Activated CD4-positive, alpha-beta T cell treated with anti-CD3 and anti-CD28 coated beads, Interleukin-2, Interleukin-4, amounts not matched to agents 100 ng/mL and 50 ng/mL, durations not matched to agents 16 hours and 8 hours (primary cell): ENCODE measurements at regions not wholly inside any gene's neighbourhood (a gene's known extent, or its start where the extent isn't known, plus 50 kb on each side); places are given as distances from the start of the nearest gene placed in this dataset.

ENCODE experiments used
- DNase-seq: peaks from one replicate; pipeline ENCODE4 v3.0.0-alpha.2; 2020; ENCODE audit warnings: low spot score

DNA sequence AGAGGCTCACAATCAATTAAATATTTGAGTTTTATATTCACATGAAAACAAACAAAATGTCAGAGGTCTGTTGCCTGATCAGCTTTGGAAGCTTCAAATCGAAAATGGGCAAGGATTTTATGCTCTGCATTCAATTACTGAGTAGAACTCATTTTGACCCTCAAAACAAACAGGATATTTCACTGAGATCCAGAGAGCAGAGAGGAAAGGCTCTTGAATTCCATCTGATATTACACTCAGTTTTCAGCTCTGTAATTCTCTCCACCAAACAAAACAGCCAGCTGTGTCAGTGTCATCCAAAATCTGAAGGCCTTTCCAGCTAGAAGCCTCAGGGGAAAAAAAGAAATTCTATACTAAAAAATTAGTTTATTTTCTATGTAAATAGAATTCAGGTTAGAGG lies 128.6 kb upstream of the FLRT2 start:
- no peak for DNase-seq

DNA sequence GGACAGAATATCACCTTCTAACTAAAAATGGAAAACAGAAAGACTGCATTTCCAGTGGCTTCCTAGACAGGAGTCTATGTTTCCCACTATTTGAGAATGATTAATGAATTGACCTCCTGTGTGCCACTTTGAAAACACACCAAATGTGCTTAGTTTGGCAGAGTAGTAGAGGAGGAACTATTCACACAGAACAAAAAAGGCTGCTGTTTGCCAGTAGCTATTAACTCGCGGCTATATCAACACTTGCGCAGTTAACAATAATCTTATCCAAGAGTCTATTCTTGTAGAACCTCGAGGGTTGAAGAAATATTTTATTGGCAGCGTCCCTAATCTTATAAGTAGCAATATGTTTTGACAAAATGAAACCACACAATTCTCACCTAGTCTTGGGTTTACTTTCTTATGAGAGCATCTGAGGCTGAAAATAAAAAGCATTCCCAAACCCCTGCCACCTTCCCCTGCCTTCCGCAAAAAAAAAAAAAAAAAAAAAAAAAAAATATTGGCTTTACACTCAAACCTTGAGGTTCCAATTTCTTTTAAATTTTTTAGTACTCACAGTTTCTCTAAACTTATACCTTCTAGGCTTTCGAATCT lies 127.3 kb upstream of the FLRT2 start:
- DNase-seq = no peak

DNA sequence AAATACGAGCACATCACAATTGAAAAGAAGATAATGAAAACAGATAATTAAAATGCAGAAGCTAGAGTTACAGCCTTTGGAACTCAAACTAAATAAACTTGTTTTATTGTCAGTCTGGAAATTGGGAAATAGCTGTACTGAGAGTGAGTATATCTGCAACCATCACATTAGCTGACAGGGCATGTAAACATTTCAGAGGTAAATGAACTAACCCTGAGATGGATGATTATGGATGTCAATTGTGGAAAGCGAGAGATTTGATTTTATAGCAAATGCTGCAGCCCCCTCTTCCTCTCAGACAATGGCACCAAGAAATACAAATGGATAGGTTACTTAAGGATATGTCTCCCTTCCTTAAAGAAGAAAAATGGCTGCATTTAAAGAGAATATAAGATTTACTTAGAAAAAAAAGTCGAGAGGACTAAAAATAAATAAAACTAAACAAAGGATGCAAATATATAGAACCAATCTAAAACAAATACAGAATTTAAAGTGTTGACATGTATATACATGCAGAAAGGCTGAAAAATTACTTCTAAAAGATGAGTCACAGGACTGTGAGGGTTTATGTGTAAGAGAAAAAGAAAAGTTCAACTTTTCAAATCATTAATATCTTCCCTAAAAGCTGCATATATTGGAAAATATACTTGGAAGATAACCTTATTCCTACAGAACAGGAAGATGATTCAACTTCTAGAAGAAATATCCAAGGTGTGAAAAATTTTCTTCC lies 120.3 kb upstream of the FLRT2 start:
- no peak for DNase-seq

DNA sequence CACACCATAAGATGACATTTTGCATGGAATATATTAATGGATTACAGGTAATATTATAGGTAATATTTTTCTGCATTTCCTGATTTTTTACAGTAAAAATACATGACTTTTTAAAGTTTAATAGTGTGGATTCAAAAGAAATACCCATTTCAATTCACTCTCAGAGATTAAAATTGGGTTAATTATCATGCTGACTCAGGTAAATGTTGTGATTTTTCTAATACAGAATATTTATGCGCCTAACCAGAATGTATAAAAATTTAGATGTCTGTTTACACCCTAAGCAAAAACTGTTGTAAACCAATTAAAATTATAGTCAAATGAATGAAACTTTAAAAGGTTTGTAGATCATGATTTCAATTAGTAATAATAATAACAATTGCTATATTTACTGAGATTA lies 117.2 kb upstream of the FLRT2 start:
- no peak for DNase-seq

DNA sequence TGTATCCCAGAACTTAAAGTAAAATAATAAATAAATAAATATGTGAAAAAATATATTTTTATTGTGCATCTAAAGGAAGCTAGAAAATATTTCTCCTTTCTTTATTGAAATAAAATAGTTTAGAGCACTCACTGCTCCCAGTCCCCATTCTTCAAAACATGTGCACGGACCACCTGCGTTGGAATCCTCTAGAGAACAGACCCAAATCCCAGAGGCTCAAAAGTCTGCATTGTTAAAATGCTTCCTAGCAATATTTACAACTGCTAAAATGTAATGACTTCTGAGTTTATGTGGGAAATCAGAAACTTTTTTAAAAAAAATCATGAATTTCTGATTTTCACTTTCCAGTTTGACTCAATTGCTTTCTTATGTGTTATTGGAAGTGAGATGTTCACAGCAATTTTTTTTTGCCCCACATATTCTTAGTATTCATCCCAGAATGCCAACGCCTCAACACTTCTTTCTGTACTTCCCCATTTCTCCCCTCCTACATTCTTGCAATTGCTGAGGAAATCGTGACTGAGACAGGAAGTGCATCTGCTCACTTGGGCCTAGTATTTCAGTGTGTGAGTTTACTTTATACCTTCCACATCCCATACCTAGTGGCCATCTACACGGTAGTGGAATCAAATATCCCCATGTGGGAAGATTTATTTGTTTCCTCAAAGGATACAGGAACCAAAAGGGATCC lies 116.0 kb upstream of the FLRT2 start:
- no peak for DNase-seq

DNA sequence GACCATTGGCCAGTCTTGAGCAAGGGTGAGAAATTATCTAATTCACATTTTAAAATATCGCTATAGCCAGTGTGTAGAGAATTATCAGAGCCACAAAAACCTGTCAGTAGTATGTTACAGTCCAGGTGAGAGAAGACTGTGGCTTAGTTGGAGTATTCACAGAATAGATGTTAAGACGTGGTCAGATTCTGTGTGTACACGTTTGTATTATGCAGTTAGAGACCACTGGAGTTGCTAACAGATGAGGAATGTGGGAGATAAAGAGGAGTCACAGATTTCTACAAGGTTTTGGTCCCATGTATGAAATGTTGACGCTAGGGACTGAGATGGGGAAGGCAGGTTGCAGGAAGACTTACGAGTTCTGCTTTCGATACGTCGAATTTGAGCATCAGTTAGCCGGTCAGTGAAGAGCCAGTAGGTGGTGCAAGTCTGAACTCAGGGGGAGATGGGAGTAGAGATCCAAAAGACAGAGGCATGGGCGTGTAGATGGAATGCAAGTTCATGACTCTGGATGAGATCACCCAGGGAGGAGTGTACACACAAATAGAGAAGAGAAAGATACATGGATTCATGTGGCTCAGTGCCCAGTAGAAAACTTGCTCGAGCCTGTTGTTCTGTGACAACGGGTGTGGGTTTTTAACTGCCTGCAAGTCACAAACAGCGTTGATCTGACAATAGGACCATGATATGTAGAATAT lies 114.8 kb upstream of the FLRT2 start:
- DNase-seq = no peak

DNA sequence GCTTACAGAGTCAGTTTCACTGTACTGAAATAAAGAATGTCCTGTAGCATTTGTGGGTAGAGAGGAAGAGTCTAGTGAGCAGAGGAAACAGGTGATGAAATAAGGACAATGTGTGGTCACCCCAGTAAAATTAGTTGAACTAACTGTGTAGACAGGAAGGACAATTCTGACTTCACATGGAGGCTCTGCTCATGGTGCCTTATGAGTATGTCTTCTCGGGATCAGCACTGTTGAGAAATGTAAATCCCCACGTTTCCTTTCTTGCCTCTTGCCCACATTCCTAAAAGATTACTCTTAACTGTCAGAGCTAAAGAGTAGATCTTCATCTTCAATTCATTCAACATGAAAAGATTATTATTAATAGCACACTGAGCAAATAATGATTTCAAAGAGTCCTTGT lies 113.2 kb upstream of the FLRT2 start:
- DNase-seq = no peak

DNA sequence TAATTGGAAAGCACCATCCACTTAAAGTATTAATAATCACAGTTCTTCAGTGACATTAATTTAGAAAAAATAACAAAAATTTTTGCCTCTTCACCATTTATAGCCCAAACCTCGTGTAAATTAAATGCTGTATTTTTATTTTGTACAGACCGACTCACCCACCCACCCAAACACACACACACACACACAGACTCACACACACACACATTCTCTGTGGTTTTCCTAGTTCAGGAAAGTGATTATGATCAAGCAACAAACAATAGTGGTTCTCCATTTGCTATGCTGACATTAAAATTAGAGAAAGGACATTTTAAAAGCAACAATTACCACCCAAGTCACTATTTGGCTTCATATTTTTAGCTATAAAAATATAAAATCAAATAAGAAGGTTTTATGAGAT lies 112.5 kb upstream of the FLRT2 start:
- no peak for DNase-seq

DNA sequence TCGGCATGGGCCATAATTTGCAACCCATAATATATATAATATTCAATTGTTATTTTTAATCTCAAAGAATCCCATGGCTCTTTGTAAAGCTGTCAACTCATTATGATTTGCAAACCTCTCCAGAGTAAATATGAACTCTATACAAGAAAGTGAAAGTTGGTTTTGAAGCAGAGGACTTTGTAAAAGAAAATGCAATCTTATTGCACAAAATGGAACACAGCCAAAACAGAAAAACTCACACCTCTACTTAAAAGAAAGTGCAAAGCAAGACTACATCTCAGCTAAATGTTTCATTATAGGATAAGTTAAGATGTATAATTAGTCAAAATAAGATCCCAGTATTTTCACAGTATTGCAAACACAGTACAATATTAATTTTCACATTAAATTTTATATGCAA lies 111.2 kb upstream of the FLRT2 start:
- DNase-seq = no peak

DNA sequence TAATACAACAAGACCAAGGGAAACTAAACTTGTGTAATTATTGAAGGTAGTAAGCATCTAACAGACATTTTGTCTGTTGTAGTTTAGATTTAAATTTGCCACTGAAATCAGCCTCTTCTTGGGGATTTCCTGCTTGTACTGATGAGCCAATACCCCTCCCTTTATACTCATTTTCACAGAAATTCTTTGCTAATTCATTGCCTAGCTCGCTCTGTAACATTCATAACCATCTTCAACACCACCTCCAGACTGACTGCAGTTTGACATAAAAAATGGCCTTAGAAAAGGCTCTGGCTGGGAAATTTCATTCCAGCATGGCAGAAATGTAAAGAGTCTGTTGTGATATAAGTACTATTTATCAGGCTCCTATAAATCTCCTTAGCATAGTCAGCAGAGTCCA lies 109.7 kb upstream of the FLRT2 start:
- no peak for DNase-seq

DNA sequence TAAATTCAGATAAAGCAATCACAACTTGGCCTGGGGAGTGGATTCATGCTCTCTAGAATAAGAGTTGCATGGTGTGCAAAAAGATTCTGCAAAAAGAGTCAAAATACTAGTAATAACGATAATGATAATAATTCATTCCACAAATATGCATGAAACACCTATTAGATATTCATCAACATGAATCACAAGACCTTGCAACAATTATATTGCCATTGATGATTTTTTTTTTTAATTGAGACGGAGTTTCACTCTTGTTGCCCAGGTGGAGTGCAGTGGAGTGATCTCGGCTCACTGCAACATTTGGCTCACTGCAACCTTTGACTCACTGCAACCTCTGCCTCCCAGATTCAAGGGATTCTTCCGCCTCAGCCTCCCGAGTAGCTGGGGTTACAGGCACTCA lies 109.2 kb upstream of the FLRT2 start:
- no peak for DNase-seq

DNA sequence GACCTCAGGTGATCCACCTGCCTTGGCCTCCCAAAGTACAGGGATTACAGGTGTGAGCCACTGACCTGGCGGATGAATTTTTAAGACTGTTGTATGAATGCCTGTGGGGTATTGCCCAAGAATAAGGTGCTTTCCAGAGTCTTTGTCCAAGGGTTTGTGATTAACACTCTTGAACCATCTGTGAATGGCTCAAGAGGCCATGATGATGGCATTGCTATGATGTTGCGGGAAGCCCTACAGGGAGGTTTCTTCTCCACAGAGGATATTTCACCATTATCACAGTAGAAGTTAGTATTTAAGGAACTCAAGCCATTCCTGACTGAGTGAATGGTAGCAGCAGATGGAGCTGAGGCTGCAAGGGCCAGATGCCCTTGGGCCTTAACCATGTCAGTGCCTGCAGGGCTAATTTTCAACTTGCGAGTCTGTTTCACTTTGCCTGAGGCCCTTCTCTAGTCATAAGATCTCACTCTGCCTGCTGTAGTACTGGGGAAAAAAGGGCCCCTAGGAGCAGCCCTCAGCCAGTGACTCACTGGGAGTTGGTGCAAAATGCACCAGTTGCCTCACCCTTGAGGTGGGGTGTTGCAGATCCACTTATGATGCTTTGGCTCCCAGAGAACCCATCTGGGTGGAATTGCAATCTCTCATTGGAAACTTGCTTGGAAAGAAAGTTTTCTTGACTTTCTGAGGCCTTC lies 108.6 kb upstream of the FLRT2 start:
- no peak for DNase-seq

DNA sequence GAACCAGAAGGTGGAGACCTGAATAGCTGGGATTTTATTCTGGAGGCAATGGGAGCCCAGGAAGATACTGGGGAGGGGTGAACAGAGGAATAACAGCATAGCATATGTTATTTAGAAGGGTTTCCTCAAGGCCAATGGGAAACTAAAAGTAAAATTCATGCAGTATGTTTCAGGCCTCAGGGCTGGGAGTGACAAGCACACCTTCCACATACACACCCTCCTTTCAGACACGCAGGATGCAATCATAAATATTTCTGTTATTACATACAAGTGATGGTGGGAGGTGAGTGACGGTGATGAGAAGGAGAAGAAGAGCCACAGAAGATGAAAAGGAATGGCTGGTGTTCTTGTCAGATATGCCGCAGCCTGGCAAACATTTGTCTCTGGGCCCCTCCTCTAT lies 106.1 kb upstream of the FLRT2 start:
- no peak for DNase-seq

DNA sequence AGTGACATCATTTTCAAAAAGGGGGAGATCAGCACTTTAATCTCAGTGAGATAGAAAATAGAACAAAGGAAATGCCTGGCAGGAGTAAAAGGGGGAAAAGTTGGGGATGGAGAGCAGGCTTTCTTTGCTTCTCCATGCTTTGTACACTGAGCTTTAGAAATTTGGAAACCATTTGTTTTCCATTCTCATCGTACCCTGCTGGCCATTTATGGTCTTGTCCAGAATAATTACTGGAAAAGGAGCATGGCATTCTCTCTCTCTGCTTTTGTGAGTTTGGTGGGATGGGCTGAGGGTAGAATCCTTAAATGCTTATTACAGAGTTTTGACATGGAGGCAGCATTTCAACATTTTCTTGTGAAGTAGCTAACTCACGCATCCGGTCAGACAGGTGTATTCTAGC lies 104.4 kb upstream of the FLRT2 start:
- no peak for DNase-seq

DNA sequence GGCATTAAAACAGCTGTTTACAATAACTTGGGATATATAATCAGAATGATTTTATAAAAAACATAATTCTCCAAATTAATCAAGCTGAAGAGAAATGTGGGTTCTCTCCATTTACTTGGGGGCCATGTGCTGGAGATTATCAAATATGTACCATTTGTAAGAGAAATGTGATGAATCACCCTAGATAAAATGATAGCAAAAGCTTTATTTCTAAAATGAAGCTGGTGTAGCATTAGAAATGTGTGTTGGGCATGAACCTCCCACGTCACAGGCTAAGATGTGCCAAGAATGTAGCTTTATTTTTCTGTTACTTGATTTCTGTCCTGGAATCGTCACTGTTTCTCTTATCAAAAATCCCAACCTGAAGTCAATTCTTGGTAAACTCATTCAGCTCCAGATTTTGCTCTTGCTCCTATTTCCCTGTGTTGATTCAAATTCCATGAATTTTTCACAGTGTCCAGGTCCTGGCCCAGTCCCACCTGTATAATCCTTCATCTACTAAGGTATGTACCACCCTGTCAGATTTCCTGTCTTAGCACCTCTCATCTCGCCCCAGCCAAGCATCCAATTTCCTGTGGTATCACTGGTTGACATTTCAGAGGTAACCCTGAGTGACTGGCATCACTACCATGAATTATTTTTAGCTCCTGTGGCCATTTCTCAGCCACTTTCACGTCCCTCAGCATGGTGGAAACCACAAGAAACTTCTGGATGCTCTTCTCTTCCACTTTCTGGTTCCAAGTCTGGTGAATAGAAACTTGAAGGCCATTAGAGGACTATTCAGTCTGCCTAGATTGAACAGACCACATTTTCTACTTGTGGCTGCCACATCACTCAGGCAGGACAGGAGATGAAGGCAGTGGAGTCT lies 103.6 kb upstream of the FLRT2 start:
- no peak for DNase-seq

DNA sequence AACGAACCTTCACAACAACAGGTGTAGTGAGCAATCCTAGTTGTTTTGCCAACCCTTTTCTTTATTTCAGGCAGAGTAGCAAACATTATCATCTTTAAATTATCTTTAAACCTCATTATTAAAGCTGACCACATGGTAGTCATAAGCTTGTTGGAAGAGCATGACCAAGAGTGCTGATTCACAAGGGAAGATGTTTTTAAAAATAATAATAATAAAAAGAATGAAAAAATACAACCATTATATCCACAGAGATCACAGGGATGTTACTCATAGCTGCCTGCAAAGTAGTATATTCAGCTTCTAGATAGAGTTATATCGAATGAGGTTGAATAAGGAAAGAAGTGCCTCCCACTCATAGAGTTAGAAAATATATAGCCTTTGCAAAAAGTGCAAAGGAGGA lies 101.0 kb upstream of the FLRT2 start:
- DNase-seq = no peak

DNA sequence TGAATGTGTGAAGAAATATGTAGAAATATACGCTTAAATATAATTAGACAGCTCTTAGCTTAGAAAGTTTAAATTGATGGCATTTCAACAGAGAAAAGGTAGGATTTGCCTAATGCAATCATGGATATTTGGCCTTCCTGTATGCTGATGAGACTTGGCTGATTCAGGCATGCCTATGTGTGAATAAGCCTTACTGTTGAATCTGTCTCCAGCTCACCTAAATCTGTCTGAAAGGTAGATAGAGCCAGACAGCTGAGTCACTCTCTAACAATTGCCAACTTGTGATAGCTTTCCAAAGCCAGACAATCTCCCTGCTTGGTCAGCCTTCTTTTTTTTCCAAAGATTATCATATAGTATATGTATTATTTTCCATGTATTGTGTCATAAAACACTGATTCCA lies 92.8 kb upstream of the FLRT2 start:
- no peak for DNase-seq

DNA sequence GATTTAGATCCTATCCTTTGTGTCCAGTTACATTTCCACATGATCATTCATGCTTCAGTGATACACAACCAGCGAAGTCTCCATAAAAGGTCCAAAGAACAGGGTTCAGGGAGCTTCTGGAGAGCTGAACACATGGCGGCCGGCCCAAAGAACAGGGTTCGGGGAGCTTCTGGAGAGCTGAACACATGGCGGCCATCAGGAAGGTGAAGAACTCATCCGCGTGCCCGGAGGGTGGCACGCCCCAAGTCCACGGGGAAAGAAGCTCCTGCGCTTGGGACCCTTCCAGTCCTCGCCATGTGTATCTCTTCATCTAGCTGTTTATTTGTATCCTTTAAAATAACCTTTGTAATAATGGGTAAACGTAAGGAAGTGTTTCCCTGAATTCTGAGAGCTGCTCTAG lies 91.9 kb upstream of the FLRT2 start:
- no peak for DNase-seq

DNA sequence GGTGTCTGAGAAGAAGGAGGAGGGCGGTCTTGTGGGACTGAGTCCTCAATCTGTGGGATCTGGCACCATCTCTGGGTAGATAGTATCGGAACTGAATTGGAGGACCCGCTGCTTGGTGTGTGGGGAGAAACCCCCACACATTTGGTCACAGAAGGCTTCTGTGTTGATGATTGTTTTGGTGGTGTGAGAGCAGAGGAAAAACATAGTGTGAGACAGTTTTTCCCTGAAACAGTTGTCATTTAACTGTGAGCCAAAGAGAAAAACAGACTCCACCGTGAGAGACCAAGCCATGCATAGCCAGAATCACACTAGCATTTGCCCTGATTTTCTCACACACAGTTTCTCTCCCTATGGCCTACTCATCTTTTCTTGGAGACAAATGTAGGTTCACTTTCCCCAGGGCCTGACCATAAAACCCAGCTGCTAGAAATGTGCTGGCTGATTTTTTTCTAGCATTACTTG lies 91.4 kb upstream of the FLRT2 start:
- DNase-seq = no peak

DNA sequence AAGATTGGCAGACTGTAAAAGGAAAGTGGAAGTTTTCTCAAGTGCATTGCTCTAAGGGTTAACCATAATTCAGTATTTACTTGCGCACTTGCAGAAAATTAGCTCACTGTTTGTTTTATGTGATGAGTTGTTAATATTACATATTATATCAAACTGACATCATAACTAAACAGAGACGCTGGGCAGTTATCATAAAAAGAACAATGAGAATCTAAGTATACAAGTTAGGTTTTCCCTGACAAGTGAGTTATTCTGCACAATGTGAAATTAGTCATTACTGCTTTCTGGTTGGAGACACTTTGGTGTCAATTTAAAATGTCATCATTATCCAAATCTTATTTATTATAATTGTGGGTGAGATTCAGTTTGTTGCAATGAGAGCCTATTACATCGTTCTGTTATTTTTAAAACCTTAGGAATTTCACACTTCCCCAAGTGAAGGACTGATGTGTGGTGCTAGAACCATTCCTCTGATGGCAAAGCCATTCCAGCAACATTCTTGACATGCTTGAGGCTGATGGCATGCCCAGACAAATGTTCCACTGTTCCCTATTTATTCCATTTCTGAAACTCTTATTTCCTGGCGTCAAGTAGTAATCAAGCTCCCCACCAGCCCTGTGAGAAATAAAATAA lies 90.1 kb upstream of the FLRT2 start:
- DNase-seq = no peak
